Mucosa of rectum (tissue), 2 donors: ENCODE measurements at regions not wholly inside any gene's neighbourhood (a gene's known extent, or its start where the extent isn't known, plus 50 kb on each side); places are given as distances from the start of the nearest gene placed in this dataset.

Experiments
- H3K27ac ChIP-seq, 2 donors: one replicate each; pipeline ENCODE4 v1.7.0; 2013; ENCODE audit warnings: inconsistent platforms in 2 of 2, low read depth in 2 of 2, low read length in 2 of 2
- H3K27me3 ChIP-seq, 2 donors: one replicate each; pipeline ENCODE4 v1.7.0; 2013; ENCODE audit warnings: low read length in 2 of 2; ENCODE audit not compliant: control insufficient read depth in 2 of 2, insufficient read depth in 2 of 2
- H3K36me3 ChIP-seq, 2 donors: one replicate each; pipeline ENCODE4 v1.7.0; 2013; ENCODE audit warnings: low read length in 2 of 2; ENCODE audit not compliant: control insufficient read depth in 2 of 2, insufficient read depth in 2 of 2
- H3K4me1 ChIP-seq, 2 donors: one replicate each; pipeline ENCODE4 v1.7.0; 2013; ENCODE audit warnings: low read length in 2 of 2, mild to moderate bottlenecking in 1 of 2; ENCODE audit not compliant: control insufficient read depth in 2 of 2, insufficient read depth in 2 of 2
- H3K4me3 ChIP-seq, 2 donors: one replicate each; pipeline ENCODE4 v1.7.0; 2013; ENCODE audit warnings: low read length in 2 of 2
- H3K9ac ChIP-seq, 2 donors: one replicate each; pipeline ENCODE4 v1.7.0; 2013; ENCODE audit warnings: low read length in 2 of 2, low read depth in 1 of 2, mild to moderate bottlenecking in 1 of 2
- H3K9me3 ChIP-seq, 2 donors: one replicate each; pipeline ENCODE4 v1.7.0; 2013; ENCODE audit warnings: low read length in 2 of 2; ENCODE audit not compliant: control insufficient read depth in 2 of 2
- donor health status: healthy.
- donor health status: Normal muscosa, but diverticular disease.

GRCh38 chr10:80697926-80698325 is 160.2 kb downstream of the SH2D4B start:
- Histone ChIP-seq H3K4me3 (no peak overlapping the region), H3K27ac (peak overlapping the region in 1 of 2 donors; percentile 35), H3K9me3 (no peaks in the 10 kb centered on the region), H3K36me3 (no peaks in the 10 kb centered on the region), H3K9ac (no peak overlapping the region), H3K4me1 (peaks cover 5 to 7% of the 10 kb centered on the region in 2 donors), H3K27me3 (no peaks in the 10 kb centered on the region)

GRCh38 chr10:80699602-80700039 is 161.9 kb downstream of the SH2D4B start:
- Histone ChIP-seq H3K36me3 (no peaks in the 10 kb centered on the region), H3K9ac (no peak overlapping the region), H3K27me3 (no peaks in the 10 kb centered on the region), H3K9me3 (no peaks in the 10 kb centered on the region), H3K4me3 (no peak overlapping the region), H3K27ac (no peak overlapping the region), H3K4me1 (peaks cover 5 to 7% of the 10 kb centered on the region in 2 donors)

GRCh38 chr10:80700252-80700651 is 162.6 kb downstream of the SH2D4B start:
- no peaks in the 10 kb centered on the region for H3K36me3 ChIP-seq
- no peaks in the 10 kb centered on the region for H3K27me3 ChIP-seq
- peaks cover 5 to 7% of the 10 kb centered on the region in 2 donors for H3K4me1 ChIP-seq
- no peak overlapping the region for H3K27ac ChIP-seq
- H3K9me3 ChIP-seq, result no peaks in the 10 kb centered on the region
- no peak overlapping the region for H3K9ac ChIP-seq
- H3K4me3 ChIP-seq, result no peak overlapping the region

- H3K4me1 ChIP-seq, result peaks cover 5 to 7% of the 10 kb centered on the region in 2 donors
- no peaks in the 10 kb centered on the region for H3K27me3 ChIP-seq
- no peaks in the 10 kb centered on the region for H3K36me3 ChIP-seq
- H3K27ac ChIP-seq, result no peak overlapping the region
- H3K4me3 ChIP-seq, result no peak overlapping the region
- no peak overlapping the region for H3K9ac ChIP-seq
- no peaks in the 10 kb centered on the region for H3K9me3 ChIP-seq
These were observed 163.2 kb downstream of the SH2D4B start for GRCh38 chr10:80700760-80701444.

GRCh38 chr10:80701706-80702105 is 164.0 kb downstream of the SH2D4B start:
- no peaks in the 10 kb centered on the region for H3K9me3 ChIP-seq
- H3K36me3 ChIP-seq, result no peaks in the 10 kb centered on the region
- no peak overlapping the region for H3K4me3 ChIP-seq
- peaks cover 5 to 7% of the 10 kb centered on the region in 2 donors for H3K4me1 ChIP-seq
- H3K27me3 ChIP-seq, result no peaks in the 10 kb centered on the region
- H3K27ac ChIP-seq, result no peak overlapping the region
- no peak overlapping the region for H3K9ac ChIP-seq

GRCh38 chr10:80702143-80702542 is 164.4 kb downstream of the SH2D4B start:
- H3K9me3 ChIP-seq, result no peaks in the 10 kb centered on the region
- no peaks in the 10 kb centered on the region for H3K27me3 ChIP-seq
- H3K27ac ChIP-seq, result no peak overlapping the region
- peaks cover 5 to 7% of the 10 kb centered on the region in 2 donors for H3K4me1 ChIP-seq
- no peak overlapping the region for H3K9ac ChIP-seq
- no peak overlapping the region for H3K4me3 ChIP-seq
- H3K36me3 ChIP-seq, result no peaks in the 10 kb centered on the region

- Histone ChIP-seq H3K27me3 (no peaks in the 10 kb centered on the region), H3K27ac (no peak overlapping the region), H3K4me3 (no peak overlapping the region), H3K9ac (no peak overlapping the region), H3K9me3 (no peaks in the 10 kb centered on the region), H3K4me1 (no peaks in the 10 kb centered on the region), H3K36me3 (no peaks in the 10 kb centered on the region)
These were observed 168.2 kb downstream of the SH2D4B start for GRCh38 chr10:80705899-80706298.

- no peaks in the 10 kb centered on the region for H3K36me3 ChIP-seq
- H3K9me3 ChIP-seq, result no peaks in the 10 kb centered on the region
- H3K4me1 ChIP-seq, result no peaks in the 10 kb centered on the region
- H3K4me3 ChIP-seq, result no peak overlapping the region
- H3K27ac ChIP-seq, result no peak overlapping the region
- no peaks in the 10 kb centered on the region for H3K27me3 ChIP-seq
- no peak overlapping the region for H3K9ac ChIP-seq
These were observed 170.5 kb downstream of the SH2D4B start for GRCh38 chr10:80708185-80708584.

- H3K9me3 ChIP-seq, result no peaks in the 10 kb centered on the region
- H3K4me3 ChIP-seq, result no peak overlapping the region
- no peak overlapping the region for H3K9ac ChIP-seq
- no peak overlapping the region for H3K27ac ChIP-seq
- H3K4me1 ChIP-seq, result no peaks in the 10 kb centered on the region
- H3K36me3 ChIP-seq, result no peaks in the 10 kb centered on the region
- no peaks in the 10 kb centered on the region for H3K27me3 ChIP-seq
These were observed 171.1 kb downstream of the SH2D4B start for GRCh38 chr10:80708808-80709207.

GRCh38 chr10:80709866-80710265 is 172.2 kb downstream of the SH2D4B start:
- H3K36me3 ChIP-seq, result no peaks in the 10 kb centered on the region
- no peaks in the 10 kb centered on the region for H3K9me3 ChIP-seq
- no peaks in the 10 kb centered on the region for H3K27me3 ChIP-seq
- H3K9ac ChIP-seq, result no peak overlapping the region
- no peaks in the 10 kb centered on the region for H3K4me1 ChIP-seq
- no peak overlapping the region for H3K27ac ChIP-seq
- H3K4me3 ChIP-seq, result no peak overlapping the region
